ENCODE measurements at regions not wholly inside any gene's neighbourhood (a gene's known extent, or its start where the extent isn't known, plus 50 kb on each side); places are given as distances from the start of the nearest gene placed in this dataset.

GRCh38 chr11:26105762-26106423, 226.0 kb upstream of the ANO3 start:
- no peaks in the 10 kb centered on the region for H3K27me3 ChIP-seq (replicated peaks in 2 of 5; ENCODE audit: control insufficient read depth in 4 of 5, insufficient read depth in 5 of 5, low read length in 4 of 5)
- no peak overlapping the region for H3K27ac ChIP-seq (ENCODE audit: insufficient read depth in 1 of 2, low read depth in 1 of 2, low read length in 2 of 2, poor library complexity in 1 of 2, severe bottlenecking in 2 of 2)
- POLR2A ChIA-PET = no interaction called here
- no peaks in the 10 kb centered on the region for H3K9me3 ChIP-seq (ENCODE audit: control extremely low read depth in 1 of 5, control insufficient read depth in 4 of 5, insufficient read depth in 2 of 5, low read depth in 1 of 5, low read length in 4 of 5)
- H3K4me1 ChIP-seq (ENCODE audit: control extremely low read depth in 1 of 4, control insufficient read depth in 4 of 4, insufficient read depth in 4 of 4, low read length in 3 of 4) = no peaks in the 10 kb centered on the region
- no peaks in the 10 kb centered on the region for H3K36me3 ChIP-seq (ENCODE audit: control insufficient read depth in 4 of 4, insufficient read depth in 4 of 4, low read length in 3 of 4)
- DNase-seq = no peak
- WGBS (ENCODE audit: insufficient coverage) = 100% methylated on average over 1 of the region's 4 CpGs
- no peak overlapping the region for H3K4me3 ChIP-seq (ENCODE audit: control insufficient read depth in 1 of 7, extremely low read depth in 1 of 7, insufficient read depth in 4 of 7, low read depth in 2 of 7, low read length in 6 of 7)
- CTCF ChIA-PET = no interaction called here

DNA sequence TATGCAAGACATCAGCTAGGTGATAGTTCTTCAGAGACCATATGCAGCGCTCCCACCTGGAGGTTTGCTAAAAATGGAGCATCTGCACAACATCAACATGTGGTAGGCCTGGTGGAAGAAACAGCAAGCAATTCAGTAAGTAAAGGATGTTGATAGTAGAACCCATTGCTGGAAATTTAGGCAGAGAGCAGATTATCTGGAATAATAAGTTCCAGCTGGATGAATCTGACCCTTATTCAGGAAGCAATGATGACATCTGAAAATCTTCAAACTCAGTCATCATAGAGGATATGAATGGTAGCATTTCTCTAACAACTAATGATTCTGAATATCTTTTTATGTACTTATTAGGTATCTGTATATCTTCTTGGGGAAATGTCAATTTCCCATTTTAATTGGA, 225.2 kb upstream of the ANO3 start:
- Histone ChIP-seq H3K4me1 (ENCODE audit: control extremely low read depth in 1 of 4, control insufficient read depth in 4 of 4, insufficient read depth in 4 of 4, low read length in 3 of 4) (no peaks in the 10 kb centered on the region), H3K9me3 (ENCODE audit: control extremely low read depth in 1 of 5, control insufficient read depth in 4 of 5, insufficient read depth in 2 of 5, low read depth in 1 of 5, low read length in 4 of 5) (no peaks in the 10 kb centered on the region), H3K4me3 (ENCODE audit: control insufficient read depth in 1 of 7, extremely low read depth in 1 of 7, insufficient read depth in 4 of 7, low read depth in 2 of 7, low read length in 6 of 7) (no peak overlapping the region), H3K36me3 (ENCODE audit: control insufficient read depth in 4 of 4, insufficient read depth in 4 of 4, low read length in 3 of 4) (no peaks in the 10 kb centered on the region), H3K27ac (ENCODE audit: insufficient read depth in 1 of 2, low read depth in 1 of 2, low read length in 2 of 2, poor library complexity in 1 of 2, severe bottlenecking in 2 of 2) (no peak overlapping the region), H3K27me3 (replicated peaks in 2 of 5; ENCODE audit: control insufficient read depth in 4 of 5, insufficient read depth in 5 of 5, low read length in 4 of 5) (no peaks in the 10 kb centered on the region)
- ChIA-PET POLR2A (no interaction called here), CTCF (no interaction called here)
- 100% methylated on average over 1 of the region's 1 CpG for whole genome bisulfite sequencing (ENCODE audit: insufficient coverage)
- no peak for DNase-seq

DNA sequence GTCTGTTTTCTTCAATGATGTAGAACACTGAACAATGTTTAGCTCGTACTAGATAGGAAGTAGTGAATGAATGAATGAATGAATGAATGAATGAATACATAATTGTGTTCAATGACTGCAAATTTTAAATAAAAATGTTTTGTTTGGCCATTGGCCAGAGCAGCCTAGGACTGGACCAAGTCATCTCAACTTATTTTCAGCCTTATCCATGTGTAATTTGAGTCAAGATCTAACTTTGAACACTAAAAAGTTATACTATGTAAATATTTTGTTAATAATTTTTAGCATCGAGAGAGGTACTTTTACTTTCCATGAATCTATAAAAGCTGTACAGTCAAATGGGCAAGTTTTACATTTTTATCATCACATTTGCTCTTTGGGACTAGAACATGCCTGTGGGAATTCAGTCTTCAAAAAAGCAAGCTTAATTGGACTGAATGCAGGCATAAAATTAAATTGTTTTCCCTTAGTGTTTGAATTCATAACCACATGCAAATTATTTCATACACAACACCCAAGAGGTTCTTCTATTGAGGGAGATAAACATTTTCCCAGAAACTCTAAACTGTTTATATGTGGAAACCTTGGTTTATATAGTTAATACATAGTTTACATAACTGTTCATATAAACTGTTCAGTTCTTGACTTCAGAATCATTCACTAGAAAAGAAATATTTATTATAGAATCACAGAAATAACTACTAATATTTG, 222.1 kb upstream of the ANO3 start:
- Histone ChIP-seq H3K27ac (ENCODE audit: insufficient read depth in 1 of 2, low read depth in 1 of 2, low read length in 2 of 2, poor library complexity in 1 of 2, severe bottlenecking in 2 of 2) (no peak overlapping the region), H3K36me3 (ENCODE audit: control insufficient read depth in 4 of 4, insufficient read depth in 4 of 4, low read length in 3 of 4) (no peaks in the 10 kb centered on the region), H3K9me3 (ENCODE audit: control extremely low read depth in 1 of 5, control insufficient read depth in 4 of 5, insufficient read depth in 2 of 5, low read depth in 1 of 5, low read length in 4 of 5) (no peaks in the 10 kb centered on the region), H3K4me1 (ENCODE audit: control extremely low read depth in 1 of 4, control insufficient read depth in 4 of 4, insufficient read depth in 4 of 4, low read length in 3 of 4) (no peaks in the 10 kb centered on the region), H3K27me3 (replicated peaks in 2 of 5; ENCODE audit: control insufficient read depth in 4 of 5, insufficient read depth in 5 of 5, low read length in 4 of 5) (no peaks in the 10 kb centered on the region), H3K4me3 (ENCODE audit: control insufficient read depth in 1 of 7, extremely low read depth in 1 of 7, insufficient read depth in 4 of 7, low read depth in 2 of 7, low read length in 6 of 7) (no peak overlapping the region)
- CTCF ChIA-PET = no interaction called here
- 100% methylated on average over 1 of the region's 2 CpGs for WGBS (ENCODE audit: insufficient coverage)
- POLR2A ChIA-PET = no interaction called here
- no peak for DNase-seq

GRCh38 chr11:26112264-26112663, 219.7 kb upstream of the ANO3 start:
- Histone ChIP-seq H3K27ac (ENCODE audit: insufficient read depth in 1 of 2, low read depth in 1 of 2, low read length in 2 of 2, poor library complexity in 1 of 2, severe bottlenecking in 2 of 2) (no peak overlapping the region), H3K9me3 (ENCODE audit: control extremely low read depth in 1 of 5, control insufficient read depth in 4 of 5, insufficient read depth in 2 of 5, low read depth in 1 of 5, low read length in 4 of 5) (no peaks in the 10 kb centered on the region), H3K36me3 (ENCODE audit: control insufficient read depth in 4 of 4, insufficient read depth in 4 of 4, low read length in 3 of 4) (no peaks in the 10 kb centered on the region), H3K27me3 (replicated peaks in 2 of 5; ENCODE audit: control insufficient read depth in 4 of 5, insufficient read depth in 5 of 5, low read length in 4 of 5) (no peaks in the 10 kb centered on the region), H3K4me3 (ENCODE audit: control insufficient read depth in 1 of 7, extremely low read depth in 1 of 7, insufficient read depth in 4 of 7, low read depth in 2 of 7, low read length in 6 of 7) (no peak overlapping the region), H3K4me1 (ENCODE audit: control extremely low read depth in 1 of 4, control insufficient read depth in 4 of 4, insufficient read depth in 4 of 4, low read length in 3 of 4) (no peaks in the 10 kb centered on the region)
- no peak for DNase-seq
- ChIA-PET POLR2A (no interaction called here), CTCF (no interaction called here)

DNA sequence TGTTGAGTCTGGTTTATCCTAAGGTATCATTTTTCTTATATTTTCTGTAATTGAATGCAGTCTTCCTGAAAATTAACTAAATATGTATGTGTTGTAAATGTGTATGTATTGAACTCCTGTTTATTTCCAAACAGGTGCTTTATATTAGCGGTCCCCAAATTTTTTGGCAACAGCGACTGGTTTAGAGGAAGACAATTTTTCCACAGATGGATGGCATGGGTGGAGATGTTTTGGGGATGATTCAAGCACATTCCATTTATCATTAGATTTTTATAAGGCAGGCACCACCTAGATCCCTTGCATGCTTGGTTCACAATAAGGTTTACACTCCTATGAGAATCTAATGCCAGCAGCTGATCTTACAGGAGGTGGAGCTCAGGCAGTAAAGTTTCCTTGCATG, 210.5 kb upstream of the ANO3 start:
- ChIA-PET CTCF (no interaction called here), POLR2A (no interaction called here)
- no peaks in the 10 kb centered on the region for H3K27me3 ChIP-seq (replicated peaks in 2 of 5; ENCODE audit: control insufficient read depth in 4 of 5, insufficient read depth in 5 of 5, low read length in 4 of 5)
- H3K9me3 ChIP-seq (ENCODE audit: control extremely low read depth in 1 of 5, control insufficient read depth in 4 of 5, insufficient read depth in 2 of 5, low read depth in 1 of 5, low read length in 4 of 5) = no peaks in the 10 kb centered on the region
- WGBS (ENCODE audit: insufficient coverage) = no CpG with 5 or more reads among the region's 2 CpGs
- DNase-seq = no peak
- no peak overlapping the region for H3K27ac ChIP-seq (ENCODE audit: insufficient read depth in 1 of 2, low read depth in 1 of 2, low read length in 2 of 2, poor library complexity in 1 of 2, severe bottlenecking in 2 of 2)
- no peaks in the 10 kb centered on the region for H3K36me3 ChIP-seq (ENCODE audit: control insufficient read depth in 4 of 4, insufficient read depth in 4 of 4, low read length in 3 of 4)
- H3K4me1 ChIP-seq (ENCODE audit: control extremely low read depth in 1 of 4, control insufficient read depth in 4 of 4, insufficient read depth in 4 of 4, low read length in 3 of 4) = no peaks in the 10 kb centered on the region
- H3K4me3 ChIP-seq (ENCODE audit: control insufficient read depth in 1 of 7, extremely low read depth in 1 of 7, insufficient read depth in 4 of 7, low read depth in 2 of 7, low read length in 6 of 7) = no peak overlapping the region

DNA sequence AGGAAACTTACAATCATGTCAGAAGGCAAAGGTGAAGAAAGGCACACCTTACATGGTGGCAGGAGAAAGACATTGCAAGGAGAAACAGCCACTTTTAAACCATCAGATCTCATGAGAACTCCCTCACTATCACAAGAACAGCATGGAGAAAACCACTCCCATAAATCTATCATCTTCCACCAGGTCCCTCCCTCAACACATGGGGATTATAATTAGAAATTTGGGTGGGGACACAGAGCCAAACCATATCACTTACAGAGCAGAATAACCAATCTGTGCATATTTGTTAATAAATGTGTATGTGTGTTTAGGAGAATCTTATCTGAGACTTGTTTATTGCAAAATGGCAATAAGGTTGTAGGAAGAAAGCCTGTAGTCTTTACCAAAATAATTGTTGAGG, 205.2 kb upstream of the ANO3 start:
- POLR2A ChIA-PET = no interaction called here
- H3K27me3 ChIP-seq (replicated peaks in 2 of 5; ENCODE audit: control insufficient read depth in 4 of 5, insufficient read depth in 5 of 5, low read length in 4 of 5) = no peaks in the 10 kb centered on the region
- no peaks in the 10 kb centered on the region for H3K4me1 ChIP-seq (ENCODE audit: control extremely low read depth in 1 of 4, control insufficient read depth in 4 of 4, insufficient read depth in 4 of 4, low read length in 3 of 4)
- DNase-seq = no peak
- no peaks in the 10 kb centered on the region for H3K36me3 ChIP-seq (ENCODE audit: control insufficient read depth in 4 of 4, insufficient read depth in 4 of 4, low read length in 3 of 4)
- H3K4me3 ChIP-seq (ENCODE audit: control insufficient read depth in 1 of 7, extremely low read depth in 1 of 7, insufficient read depth in 4 of 7, low read depth in 2 of 7, low read length in 6 of 7) = no peak overlapping the region
- CTCF ChIA-PET = no interaction called here
- no peak overlapping the region for H3K27ac ChIP-seq (ENCODE audit: insufficient read depth in 1 of 2, low read depth in 1 of 2, low read length in 2 of 2, poor library complexity in 1 of 2, severe bottlenecking in 2 of 2)
- H3K9me3 ChIP-seq (ENCODE audit: control extremely low read depth in 1 of 5, control insufficient read depth in 4 of 5, insufficient read depth in 2 of 5, low read depth in 1 of 5, low read length in 4 of 5) = no peaks in the 10 kb centered on the region

GRCh38 chr11:26127336-26127735, 204.6 kb upstream of the ANO3 start:
- Histone ChIP-seq H3K9me3 (ENCODE audit: control extremely low read depth in 1 of 5, control insufficient read depth in 4 of 5, insufficient read depth in 2 of 5, low read depth in 1 of 5, low read length in 4 of 5) (no peaks in the 10 kb centered on the region), H3K27me3 (replicated peaks in 2 of 5; ENCODE audit: control insufficient read depth in 4 of 5, insufficient read depth in 5 of 5, low read length in 4 of 5) (no peaks in the 10 kb centered on the region), H3K4me1 (ENCODE audit: control extremely low read depth in 1 of 4, control insufficient read depth in 4 of 4, insufficient read depth in 4 of 4, low read length in 3 of 4) (no peaks in the 10 kb centered on the region), H3K27ac (ENCODE audit: insufficient read depth in 1 of 2, low read depth in 1 of 2, low read length in 2 of 2, poor library complexity in 1 of 2, severe bottlenecking in 2 of 2) (no peak overlapping the region), H3K36me3 (ENCODE audit: control insufficient read depth in 4 of 4, insufficient read depth in 4 of 4, low read length in 3 of 4) (no peaks in the 10 kb centered on the region), H3K4me3 (ENCODE audit: control insufficient read depth in 1 of 7, extremely low read depth in 1 of 7, insufficient read depth in 4 of 7, low read depth in 2 of 7, low read length in 6 of 7) (no peak overlapping the region)
- POLR2A ChIA-PET = no interaction called here
- no peak for DNase-seq
- CTCF ChIA-PET = no interaction called here
